Endothelial cell of umbilical vein (primary cell): ENCODE measurements at regions not wholly inside any gene's neighbourhood (a gene's known extent, or its start where the extent isn't known, plus 50 kb on each side); places are given as distances from the start of the nearest gene placed in this dataset.

ENCODE experiments used
- BruUV-seq: library from RNA; stranded (reverse); fragments of 400-500 nt; replicated peaks from 2 replicates; lab custom pipeline; 2021; lab: Mats Ljungman, UMichigan
- CTCF ChIA-PET: fragments of 300-600, 350-600 bp; sonication (Branson Sonifier 250); formaldehyde crosslinking; loops from one replicate; lab custom pipeline; 2021; ENCODE audit warnings: antibody characterized with exemption, inconsistent platforms; lab: Charles Lee
- POLR2A ChIA-PET: fragments of 300-600, 350-600 bp; sonication (Branson Sonifier 250); formaldehyde crosslinking; loops from one replicate; lab custom pipeline; 2021; ENCODE audit warnings: antibody characterized with exemption, inconsistent platforms; lab: Charles Lee
- DNase-seq: peaks from one replicate; pipeline ENCODE4 v3.0.0-alpha.2; 2011; ENCODE audit warnings: low read depth, low spot score
- FAIRE-seq: peaks from 2 replicates; lab custom pipeline; 2011; peaks lifted over from hg19 to GRCh38; lab: Jason Lieb, UNC
- H2AFZ ChIP-seq: 2 replicates; pipeline ENCODE4 v1.6.0; 2012; ENCODE audit warnings: low read depth, low read length, control low read depth, inconsistent platforms
- H3K27ac ChIP-seq: 2 replicates; pipeline ENCODE4 v1.5.1; 2011; ENCODE audit warnings: low read depth, mild to moderate bottlenecking, control low read depth, low read length, moderate library complexity; ENCODE audit not compliant: insufficient read depth
- H3K27me3 ChIP-seq, 2 experiments: 2 replicates each; pipeline versions ENCODE4 v1.6.0 to v1.6.1; 2011; ENCODE audit warnings: low read length in 2 of 2, mixed read lengths in 1 of 2; ENCODE audit not compliant: control insufficient read depth in 2 of 2, insufficient read depth in 2 of 2
- H3K36me3 ChIP-seq, 2 experiments: 2 replicates in 1 of 2; 3 replicates in 1 of 2; pipeline ENCODE4 v1.5.1; 2011; ENCODE audit warnings: low read length in 2 of 2, mild to moderate bottlenecking in 1 of 2, moderate library complexity in 1 of 2; ENCODE audit not compliant: control insufficient read depth in 2 of 2, insufficient read depth in 2 of 2; ENCODE audit errors: extremely low read depth in 1 of 2
- H3K4me1 ChIP-seq: 3 replicates; pipeline ENCODE4 v1.5.1; 2011; ENCODE audit warnings: mild to moderate bottlenecking, low read length; ENCODE audit not compliant: control insufficient read depth, insufficient read depth; ENCODE audit errors: extremely low read depth
- H3K4me2 ChIP-seq: 2 replicates; pipeline ENCODE4 v1.6.1; 2011; ENCODE audit warnings: low read length, control low read depth, mixed read lengths; ENCODE audit not compliant: insufficient read depth
- H3K4me3 ChIP-seq, 3 experiments: fragments of 200-600 bp in 1 of 3; sonication (generic), shearing (Covaris generic) in 1 of 3; replicated peaks in 1 of 3; 2 replicates each; pipeline ENCODE4 v1.5.1; 2011 to 2016; ENCODE audit warnings: control low read depth in 3 of 3, low read length in 3 of 3, mild to moderate bottlenecking in 2 of 3, inconsistent platforms in 1 of 3, low read depth in 1 of 3, moderate library complexity in 1 of 3; ENCODE audit not compliant: insufficient read depth in 1 of 3
- H3K79me2 ChIP-seq: 2 replicates; pipeline ENCODE4 v1.6.0; 2012; ENCODE audit warnings: low read length, inconsistent platforms; ENCODE audit not compliant: control insufficient read depth, insufficient read depth
- H3K9ac ChIP-seq: replicated peaks from 2 replicates; pipeline ENCODE3; 2011; ENCODE audit warnings: low read length, control low read depth; ENCODE audit not compliant: insufficient read depth; ENCODE audit errors: extremely low read depth
- H3K9me1 ChIP-seq: replicated peaks from 3 replicates; pipeline ENCODE4 v1.6.0; 2011; ENCODE audit warnings: mild to moderate bottlenecking, low read length; ENCODE audit not compliant: control insufficient read depth, insufficient read depth; ENCODE audit errors: extremely low read depth
- H3K9me3 ChIP-seq: replicated peaks from 2 replicates; pipeline ENCODE4 v1.5.1; 2012; ENCODE audit warnings: low read length, inconsistent platforms; ENCODE audit not compliant: control insufficient read depth, insufficient read depth
- H4K20me1 ChIP-seq: replicated peaks from 2 replicates; pipeline ENCODE3; 2011; ENCODE audit warnings: mild to moderate bottlenecking, low read length; ENCODE audit not compliant: control insufficient read depth, insufficient read depth; ENCODE audit errors: extremely low read depth
- CTCF ChIP-seq, 2 donors: IDR thresholded peaks; 1 replicate in 1 of 2; 2 replicates in 1 of 2; pipeline ENCODE4 v1.5.1; 2011; ENCODE audit warnings: low read length in 2 of 2, mild to moderate bottlenecking in 2 of 2, moderate library complexity in 2 of 2, control low read depth in 1 of 2, inconsistent platforms in 1 of 2, low read depth in 1 of 2; ENCODE audit not compliant: insufficient read depth in 1 of 2; ENCODE audit errors: extremely low read depth in 1 of 2
- EZH2 ChIP-seq: IDR thresholded peaks from 2 replicates; pipeline ENCODE4 v1.6.1; 2012; ENCODE audit warnings: borderline replicate concordance, low read depth, mild to moderate bottlenecking, moderate library complexity, low read length, inconsistent platforms; ENCODE audit not compliant: severe bottlenecking
- FOS ChIP-seq: IDR thresholded peaks from 2 replicates; pipeline ENCODE4 v1.6.1; 2011; ENCODE audit warnings: mild to moderate bottlenecking, low read length, moderate library complexity, borderline replicate concordance; ENCODE audit not compliant: insufficient read depth
- GATA2 ChIP-seq: IDR thresholded peaks from 2 replicates; pipeline ENCODE4 v1.7.0; 2011; ENCODE audit warnings: low read depth, mild to moderate bottlenecking, moderate library complexity, mixed read lengths, low read length; ENCODE audit not compliant: insufficient read length, insufficient read depth
- JUN ChIP-seq: IDR thresholded peaks from 2 replicates; pipeline ENCODE4 v1.6.1; 2011; ENCODE audit warnings: borderline replicate concordance, low read depth; ENCODE audit not compliant: insufficient read length, insufficient read depth
- MAX ChIP-seq: IDR thresholded peaks from 2 replicates; pipeline ENCODE4 v1.6.1; 2011; ENCODE audit not compliant: insufficient read depth, insufficient read length
- MYC ChIP-seq: IDR thresholded peaks from one replicate; pipeline ENCODE4 v1.6.1; 2011; ENCODE audit warnings: mild to moderate bottlenecking, low read depth, low read length
- POLR2A ChIP-seq: IDR thresholded peaks from 2 replicates; pipeline ENCODE4 v1.6.1; 2012; ENCODE audit warnings: low read depth, mild to moderate bottlenecking, control low read depth, low read length
- POLR2AphosphoS5 ChIP-seq: IDR thresholded peaks from 2 replicates; pipeline ENCODE4 v1.6.1; 2012; ENCODE audit warnings: low read depth, mild to moderate bottlenecking, control low read depth, low read length, moderate library complexity; ENCODE audit not compliant: insufficient read depth
- dilution Hi-C: fragments of 300-500 bp; cut with MboI; formaldehyde crosslinking; loops from one replicate; pipeline ENCODE4 v1.15.0; 2019; ENCODE audit warnings: low sequenced_read_pairs; ENCODE audit not compliant: extremely low pct_ligation_motif_present
- intact Hi-C: fragments of 100-400 bp; cut with micrococcal nuclease; formaldehyde crosslinking; loops from one replicate; pipeline ENCODE4 v1.10.0; 2022

- intact Hi-C loops (no loop called here), dilution Hi-C loops (no loop called here)
- no peaks in the 10 kb centered on the region for H3K79me2 ChIP-seq
- H3K36me3 ChIP-seq, result no peaks in the 10 kb centered on the region
- peaks cover 0 to 2% of the 10 kb centered on the region in 2 experiments for H3K27me3 ChIP-seq
- no TSS peak for BruUV-seq
- H3K9ac ChIP-seq, result no peak overlapping the region
- H4K20me1 ChIP-seq, result no peaks in the 10 kb centered on the region
- ChIA-PET CTCF (no interaction called here), POLR2A (no interaction called here)
- H3K4me2 ChIP-seq, result no peak overlapping the region
- H3K4me1 ChIP-seq, result no peaks in the 10 kb centered on the region
- FAIRE-seq, result no peak
- no peak for TF ChIP-seq CTCF (IDR thresholded peaks at IDR 0.05; ENCODE audit: extremely low read depth in 1 of 2, insufficient read depth in 1 of 2, low read depth in 1 of 2, low read length in 2 of 2)
- no peak for TF ChIP-seq EZH2
- no peak for TF ChIP-seq POLR2AphosphoS5
- TF ChIP-seq MYC, result no peak
- TF ChIP-seq GATA2, result no peak
- TF ChIP-seq JUN, result no peak
- TF ChIP-seq FOS, result no peak
- TF ChIP-seq POLR2A, result no peak
- TF ChIP-seq MAX, result no peak
- H3K9me3 ChIP-seq, result no peaks in the 10 kb centered on the region
- H3K4me3 ChIP-seq, result no peak overlapping the region
- H3K27ac ChIP-seq, result no peak overlapping the region
- H2AFZ ChIP-seq, result no peak overlapping the region
- DNase-seq, result no peak
- H3K9me1 ChIP-seq, result no peaks in the 10 kb centered on the region
Measured at GRCh38 chr3:157602424-157602823, 99.2 kb upstream of the VEPH1 start.
